ENCODE measurements at regions not wholly inside any gene's neighbourhood (a gene's known extent, or its start where the extent isn't known, plus 50 kb on each side); places are given as distances from the start of the nearest gene placed in this dataset.

- no peak for TF ChIP-seq POLR2AphosphoS5 (IDR thresholded peaks at IDR 0.05)
- no peak for TF ChIP-seq CTCF (IDR thresholded peaks at IDR 0.05)
These were observed 354.7 kb downstream of the MCTP2 start for GRCh38 chr15:94586099-94586498.
